GM21447 (cell line): ENCODE measurements at regions not wholly inside any gene's neighbourhood (a gene's known extent, or its start where the extent isn't known, plus 50 kb on each side); places are given as distances from the start of the nearest gene placed in this dataset.

Source experiments
- ATAC-seq: cut with Tn5 transposase; IDR thresholded peaks from one replicate; pipeline ENCODE4 v1.9.1; 2021; ENCODE audit not compliant: unreplicated experiment

DNA sequence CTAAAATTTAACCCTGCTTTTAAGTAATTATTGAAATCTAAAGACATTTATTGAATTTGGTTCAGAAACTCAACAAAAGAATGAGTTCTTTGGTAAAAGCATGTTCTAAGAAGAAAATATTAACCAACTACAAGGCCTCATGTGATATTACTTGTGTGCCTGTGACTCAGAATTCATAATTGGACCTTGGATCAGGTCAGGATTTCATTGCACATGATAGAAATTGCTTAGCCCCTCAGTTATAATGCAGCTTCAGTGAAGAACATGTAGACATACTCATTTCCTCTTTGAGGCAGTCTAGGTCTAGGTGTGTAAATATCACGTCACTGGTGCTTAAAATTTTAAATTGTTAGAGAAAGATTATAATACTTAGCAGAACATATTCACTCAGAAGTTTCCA is 410.0 kb upstream of the SOX9 start:
- ATAC-seq = no peak

DNA sequence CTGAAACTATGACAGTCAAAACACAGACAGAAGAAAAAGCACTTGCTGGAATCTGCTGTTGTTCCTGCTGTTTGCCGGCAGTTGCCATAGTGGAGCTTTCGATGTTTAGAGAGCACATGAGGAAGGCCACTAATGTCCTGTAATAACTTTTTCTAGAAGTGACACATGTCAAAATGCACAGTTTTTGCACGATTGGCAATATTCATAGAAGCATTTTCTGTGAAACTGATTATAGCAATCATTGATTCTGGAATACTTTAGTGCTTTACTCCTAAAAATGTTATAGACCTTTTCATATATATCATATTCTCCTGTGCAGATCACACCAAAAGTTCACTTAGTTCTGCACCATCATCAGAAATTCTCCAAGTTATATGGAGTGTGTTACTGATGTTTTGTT is 407.0 kb upstream of the SOX9 start:
- ATAC-seq = no peak

DNA sequence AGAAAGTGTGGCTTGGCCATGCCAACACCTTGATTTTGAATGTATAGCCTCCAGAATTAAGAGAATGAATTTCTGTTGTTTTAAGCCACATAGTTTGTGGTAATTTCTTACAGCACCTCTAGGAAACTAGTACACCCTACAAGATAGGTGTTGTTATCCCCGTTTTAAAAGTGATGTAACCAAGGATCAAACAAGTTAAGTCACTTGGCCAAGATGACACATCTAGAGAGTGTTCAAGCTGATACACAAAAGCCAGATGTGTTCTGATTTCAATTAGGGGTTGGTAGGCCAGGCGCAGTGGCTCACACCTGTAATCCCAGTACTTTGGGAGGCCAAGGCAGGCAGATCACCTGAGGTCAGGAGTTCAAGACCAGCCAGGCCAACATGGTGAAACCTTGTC is 396.5 kb upstream of the SOX9 start:
- ATAC-seq = no peak

DNA sequence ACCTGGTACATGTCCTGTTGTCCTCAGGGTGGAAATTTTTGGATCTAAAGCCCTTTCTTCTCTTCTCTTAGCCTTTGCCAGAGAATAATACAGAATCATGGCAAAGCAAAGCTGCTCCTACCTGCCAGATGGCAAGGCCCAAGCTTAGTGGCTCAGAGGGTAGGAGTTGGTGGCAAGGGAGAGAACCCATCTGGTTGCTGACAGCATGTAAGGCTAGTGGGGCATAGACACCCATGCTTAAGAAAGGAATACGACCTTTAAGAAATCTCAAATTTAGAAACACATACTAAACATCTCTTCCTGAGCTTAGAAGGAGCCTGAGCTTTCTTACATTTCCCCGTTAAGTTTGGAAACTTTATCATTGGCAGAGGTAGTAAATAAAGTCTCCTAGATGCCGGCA is 395.0 kb upstream of the SOX9 start:
- no peak for ATAC-seq

DNA sequence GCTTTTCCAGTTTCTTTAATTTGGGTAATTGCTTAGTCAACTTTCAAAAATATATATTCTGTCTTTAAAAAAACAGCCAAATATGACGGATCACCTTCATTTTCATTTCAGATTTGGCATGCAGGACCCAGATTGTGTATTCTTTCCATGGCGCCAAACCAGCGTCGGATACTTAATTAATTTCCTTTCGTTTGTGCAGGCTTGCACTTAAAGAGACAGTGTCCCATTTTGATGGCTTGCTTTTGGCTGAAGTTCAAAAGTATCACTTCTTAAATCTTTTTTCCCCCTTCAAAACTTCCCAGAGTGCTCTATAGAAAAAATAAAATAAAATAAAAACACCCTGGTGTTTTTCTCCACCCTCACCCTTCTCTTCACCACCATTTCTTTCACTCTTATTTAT is 394.5 kb upstream of the SOX9 start:
- ATAC-seq = no peak

DNA sequence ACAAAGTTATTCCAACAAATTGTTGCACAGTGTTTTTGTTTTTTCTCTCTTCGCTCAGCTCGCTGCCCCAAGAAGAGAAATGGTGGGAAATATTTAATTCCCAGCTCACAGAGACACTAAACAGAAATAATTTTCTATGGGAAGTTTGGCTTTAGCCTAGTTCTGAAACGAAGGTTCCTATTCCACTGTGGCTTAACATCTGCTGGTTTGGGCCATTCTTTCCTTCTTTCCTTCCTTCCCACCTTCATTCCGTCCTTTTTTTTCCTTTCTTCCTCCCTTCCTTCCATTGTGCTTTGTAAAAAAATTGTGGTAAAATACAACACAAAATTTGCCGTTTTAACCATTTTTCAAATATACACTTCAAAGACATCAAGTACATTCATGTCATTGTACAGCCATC is 393.5 kb upstream of the SOX9 start:
- ATAC-seq = no peak

DNA sequence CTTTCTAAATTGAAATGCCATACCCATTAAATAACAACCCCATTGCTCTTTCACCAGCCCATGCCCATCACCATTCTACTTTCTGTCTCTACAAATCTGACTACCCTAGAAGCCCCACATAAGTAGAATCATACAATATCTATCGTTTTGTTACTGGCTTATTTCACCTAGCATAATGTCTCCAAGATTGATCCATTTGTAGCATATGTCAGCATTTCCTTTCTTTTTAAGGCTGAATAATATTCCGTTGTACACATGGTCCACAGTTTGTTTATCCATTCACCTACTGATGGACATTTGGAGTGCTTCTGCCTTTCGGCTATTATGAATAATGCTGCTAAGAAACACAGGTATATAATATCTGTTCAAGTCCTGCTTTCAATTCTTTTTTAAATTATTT is 393.1 kb upstream of the SOX9 start:
- no peak for ATAC-seq

DNA sequence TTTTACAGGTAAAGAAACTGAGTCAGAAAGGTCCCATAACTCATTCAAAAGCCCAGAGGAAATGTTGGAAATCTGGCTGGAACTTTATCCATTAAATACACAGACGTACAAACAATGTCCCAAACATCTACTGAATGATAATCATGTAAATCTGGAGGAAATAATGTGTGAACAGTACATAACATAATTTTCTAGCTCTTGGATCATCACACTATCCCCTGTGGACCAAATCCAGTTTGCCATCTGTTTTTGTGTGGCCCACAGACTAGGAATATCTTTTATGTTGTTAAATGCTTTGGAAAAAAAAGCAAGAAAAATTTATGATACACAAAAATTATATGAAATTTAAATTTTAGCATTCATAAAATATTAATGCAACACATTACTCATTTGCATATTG is 389.9 kb upstream of the SOX9 start:
- no peak for ATAC-seq

DNA sequence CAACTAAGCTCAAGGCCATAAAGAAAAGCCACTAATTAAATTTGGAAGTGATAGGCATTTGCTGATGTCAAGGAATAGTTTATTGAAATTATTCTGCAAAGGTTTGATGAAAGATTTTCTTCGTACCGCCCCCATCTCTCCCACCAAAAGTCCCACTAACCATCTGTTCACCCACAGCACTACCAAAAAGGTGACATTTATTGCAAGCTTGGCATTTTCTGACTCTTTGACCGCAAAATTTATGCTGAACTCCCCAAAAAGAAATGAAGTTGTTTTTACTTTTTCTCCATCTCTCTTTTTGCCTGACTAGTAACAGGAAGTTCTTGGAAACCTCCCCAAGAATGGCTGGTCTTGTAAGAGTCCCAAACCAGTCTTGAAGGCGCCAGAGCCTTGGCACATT is 384.9 kb upstream of the SOX9 start:
- no peak for ATAC-seq

DNA sequence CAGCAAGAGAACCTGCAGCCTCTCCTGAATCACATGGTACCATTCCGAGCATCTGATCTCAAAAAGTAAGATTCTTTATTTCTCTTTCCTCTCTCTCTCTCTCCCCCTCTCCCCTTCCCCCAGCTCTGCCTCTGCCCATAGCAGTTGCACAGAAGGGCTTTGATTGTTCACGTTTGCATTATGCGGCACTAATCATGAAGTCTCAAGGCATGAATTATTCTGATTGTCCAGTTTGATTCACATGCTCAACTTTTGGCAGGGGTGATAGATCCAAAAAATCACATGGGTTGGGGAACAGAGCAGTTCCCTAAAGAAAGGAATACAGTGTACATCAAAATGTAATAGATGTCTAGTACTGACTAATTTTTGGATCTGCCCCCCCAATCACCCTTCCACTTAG is 380.0 kb upstream of the SOX9 start:
- ATAC-seq = no peak

DNA sequence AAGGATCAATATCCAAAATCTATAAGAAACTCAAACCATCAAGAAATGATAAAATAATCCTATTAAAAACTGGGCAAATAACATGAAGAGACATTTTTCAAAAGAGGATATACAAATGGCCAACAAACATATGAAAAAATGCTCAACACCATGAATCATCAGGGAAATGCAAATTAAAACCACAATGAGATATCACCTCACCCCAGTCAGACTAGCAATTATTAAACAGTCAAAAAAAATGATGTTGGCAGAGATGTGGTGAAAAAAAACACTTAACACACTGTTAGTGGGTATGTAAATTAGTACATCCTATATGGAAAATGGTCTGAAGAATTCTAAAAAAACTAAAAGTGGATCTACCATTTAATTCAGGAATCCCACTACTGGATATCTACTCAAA is 379.0 kb upstream of the SOX9 start:
- no peak for ATAC-seq

DNA sequence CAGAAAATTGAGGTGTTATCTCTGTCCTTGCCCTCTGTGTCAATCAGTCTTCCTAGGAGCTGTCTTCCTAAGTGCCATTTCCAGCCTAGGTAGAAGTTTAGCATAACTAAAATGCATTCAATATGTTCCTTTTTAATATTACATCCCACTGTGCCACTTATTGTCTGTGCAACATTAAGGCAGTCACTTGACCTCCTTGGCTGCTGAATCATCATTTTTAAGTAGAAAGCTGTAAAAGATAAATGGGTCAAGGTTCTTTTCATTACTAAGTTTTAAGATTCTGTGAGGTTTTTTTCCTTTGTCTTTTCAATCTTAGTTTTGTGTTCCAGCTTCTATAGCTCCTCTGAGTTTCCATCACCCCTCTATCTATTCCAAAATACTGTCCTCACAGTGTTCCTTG is 371.9 kb upstream of the SOX9 start:
- ATAC-seq = no peak

DNA sequence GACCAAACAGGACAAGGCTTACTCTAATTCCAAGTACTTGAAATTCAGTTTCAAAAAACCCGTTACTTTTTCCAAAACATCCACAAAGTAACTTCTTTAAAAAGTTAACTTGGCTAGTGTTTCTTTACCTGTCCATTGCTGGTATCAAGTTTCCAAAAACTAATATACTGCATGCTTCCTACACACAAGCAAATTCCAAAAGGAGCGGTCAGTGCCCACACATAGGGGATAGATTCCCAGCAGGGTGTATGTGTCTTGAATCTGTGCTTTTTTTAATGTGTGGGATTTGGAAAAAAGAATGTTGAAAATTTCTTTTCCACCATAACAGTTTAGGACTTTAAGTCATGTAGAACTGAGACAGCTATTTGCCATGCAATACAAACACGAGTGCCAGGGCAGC is 367.8 kb upstream of the SOX9 start:
- no peak for ATAC-seq

DNA sequence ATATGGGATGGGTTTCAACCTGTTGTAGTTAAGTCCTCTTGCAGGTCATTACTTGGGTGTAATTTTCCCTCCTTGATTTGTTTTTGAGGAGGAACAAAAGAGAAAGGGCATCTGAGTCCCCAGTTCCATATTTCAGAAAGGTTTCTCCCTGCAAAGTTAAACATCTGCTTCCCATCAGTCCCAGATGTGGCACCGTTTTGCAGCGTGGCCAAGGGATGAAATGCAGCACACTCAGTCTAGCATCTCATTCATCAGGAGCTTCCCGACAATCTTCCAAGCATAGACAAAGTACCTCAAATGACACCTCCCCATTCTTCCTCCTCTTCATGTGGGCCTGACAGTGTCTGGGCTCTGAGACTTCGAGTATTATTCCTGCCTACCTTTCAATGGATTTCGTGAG is 363.7 kb upstream of the SOX9 start:
- no peak for ATAC-seq

DNA sequence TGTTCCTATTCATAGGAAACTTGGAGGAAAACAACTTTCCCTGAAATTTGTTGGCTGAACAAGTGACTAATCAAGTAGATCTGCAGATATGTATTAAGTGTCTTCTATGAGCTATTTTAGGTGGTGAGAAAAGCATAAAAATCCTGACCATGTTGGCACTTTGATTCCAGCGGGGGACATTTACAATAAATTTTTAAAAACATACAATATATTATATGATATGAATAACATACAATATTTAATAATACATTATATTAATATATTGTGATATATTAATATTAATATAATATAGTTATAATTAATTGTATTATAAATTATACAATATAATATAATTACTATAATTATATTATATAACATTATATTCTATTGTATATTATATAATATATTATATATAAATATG is 362.9 kb upstream of the SOX9 start:
- ATAC-seq = no peak

DNA sequence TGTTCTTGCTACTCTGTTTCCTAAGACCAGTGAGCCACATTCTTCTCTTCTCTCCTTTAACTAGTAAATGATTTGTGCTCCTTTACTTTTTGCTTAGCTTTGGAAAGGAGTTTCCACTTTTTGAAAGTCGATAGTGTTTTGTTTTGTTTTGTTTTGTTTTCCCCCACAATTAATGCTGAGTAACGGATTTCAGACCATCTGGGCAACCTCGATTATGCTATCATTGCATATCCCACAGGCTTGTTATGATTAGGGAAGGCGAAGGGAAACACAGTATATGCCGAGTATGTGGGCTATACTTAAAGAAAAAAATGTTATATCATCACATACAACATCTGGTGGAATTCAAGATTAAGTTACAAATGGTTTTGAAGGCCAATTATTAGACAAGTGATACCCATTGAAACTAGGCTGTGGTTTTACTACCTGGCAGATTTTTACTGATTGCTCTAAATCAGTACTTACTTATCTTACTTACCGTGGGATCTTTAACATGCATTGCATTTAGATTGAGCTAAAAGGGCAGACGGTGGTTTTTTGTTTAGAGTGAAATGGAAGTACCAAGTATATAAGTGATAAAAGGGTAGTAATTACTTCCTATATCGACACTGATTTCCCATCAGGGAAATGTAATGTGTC is 361.3 kb upstream of the SOX9 start:
- no peak for ATAC-seq

DNA sequence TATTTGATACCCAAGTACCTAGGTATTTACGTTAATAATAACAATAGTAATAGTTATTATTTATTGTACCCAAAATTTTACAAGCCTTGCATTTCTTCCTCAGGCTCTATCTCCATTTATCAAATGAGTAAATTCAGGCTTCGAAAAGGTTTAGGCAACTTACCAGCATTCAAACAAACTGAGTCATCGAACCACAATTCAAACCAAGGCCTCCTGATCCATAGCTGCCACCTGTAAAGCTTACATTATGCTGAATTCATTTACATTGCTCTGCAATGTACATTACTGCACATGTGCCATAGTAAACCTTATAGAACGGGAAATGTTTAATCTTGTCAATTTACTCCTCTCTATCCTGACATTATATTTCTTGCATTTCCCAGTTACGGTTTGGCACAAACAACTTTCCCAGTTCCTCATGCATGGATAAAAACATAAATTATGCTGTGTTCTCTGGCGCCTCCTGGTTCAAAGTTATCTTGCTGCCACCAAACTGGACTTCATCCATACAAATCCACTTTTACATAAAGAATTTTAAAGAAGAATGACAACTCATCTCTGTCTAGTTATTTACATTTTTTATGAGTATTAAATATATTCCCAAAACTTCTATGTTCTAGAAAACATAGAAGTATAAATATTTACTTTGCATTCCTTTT is 360.6 kb upstream of the SOX9 start:
- no peak for ATAC-seq

DNA sequence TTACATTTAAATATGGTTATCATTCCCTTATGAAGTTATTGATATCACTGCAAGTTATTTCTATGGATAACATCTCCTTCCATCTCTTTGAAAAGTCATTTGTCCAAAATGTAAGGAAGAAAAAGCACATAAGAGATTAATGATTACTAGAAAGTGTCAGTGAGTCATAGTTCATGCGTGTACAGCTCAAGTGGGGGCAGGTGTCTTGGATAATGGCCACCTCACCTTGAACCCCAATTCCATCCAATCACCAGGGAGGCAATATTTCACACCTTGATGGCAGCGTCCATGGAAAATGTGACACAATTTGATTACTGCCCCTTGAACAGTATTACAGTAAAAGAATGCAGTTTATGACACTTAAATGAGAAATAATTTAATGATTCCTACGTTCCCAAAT is 358.3 kb upstream of the SOX9 start:
- ATAC-seq = no peak

DNA sequence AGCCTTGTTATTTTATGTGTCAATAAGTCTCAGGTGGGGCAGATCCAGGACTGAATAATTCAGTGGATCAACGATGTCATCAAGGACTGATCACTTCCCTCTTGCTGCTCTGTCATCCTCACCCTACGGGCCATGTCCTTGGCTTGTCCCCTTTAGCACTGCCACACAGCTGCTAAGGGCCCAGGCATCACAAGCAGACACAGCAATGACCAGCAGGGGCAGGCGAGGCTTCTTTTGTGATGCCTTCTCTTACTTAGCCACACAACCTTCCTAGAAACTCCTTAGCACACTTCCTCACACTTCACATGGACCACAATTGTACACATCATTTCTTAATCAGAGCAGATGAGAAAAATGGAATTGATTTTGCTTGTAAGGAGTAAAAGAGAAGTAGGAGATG is 356.3 kb upstream of the SOX9 start:
- no peak for ATAC-seq

DNA sequence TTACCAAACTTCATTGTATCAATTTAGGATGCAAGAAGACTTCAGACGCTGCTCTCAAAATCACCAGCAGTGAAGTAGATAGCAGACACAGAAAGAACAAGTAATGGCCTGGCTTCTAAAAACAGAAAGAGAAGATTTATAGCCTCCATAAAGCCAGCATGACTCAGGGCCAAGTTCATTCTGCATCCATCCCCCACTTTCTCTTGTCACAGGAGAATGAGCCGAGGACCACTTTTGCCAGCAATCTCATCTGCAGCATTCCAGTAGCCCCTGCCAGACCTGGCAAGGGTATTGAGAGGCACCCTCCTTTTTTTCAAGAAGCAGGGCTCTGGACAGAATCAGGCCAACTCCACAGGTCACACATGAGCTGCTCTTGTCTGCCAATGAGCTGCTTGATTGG is 355.4 kb upstream of the SOX9 start:
- no peak for ATAC-seq

DNA sequence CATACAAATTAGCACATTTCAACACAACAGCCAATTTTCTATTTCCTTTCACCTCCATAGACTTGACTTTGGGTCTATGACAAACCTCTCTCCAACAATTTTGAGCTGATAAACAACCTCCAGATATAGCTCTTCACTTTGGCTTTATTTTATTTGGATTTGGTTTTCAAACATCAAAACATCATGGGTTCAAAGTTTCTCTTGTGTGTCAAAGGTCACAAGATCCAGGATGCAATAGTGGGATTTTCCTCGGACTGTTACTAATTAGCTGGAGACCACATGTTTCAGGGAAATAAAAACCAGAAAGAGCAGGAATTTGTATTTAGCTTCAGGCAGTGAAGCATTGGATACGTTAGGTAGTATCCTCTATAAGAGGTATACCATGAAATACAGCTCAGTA is 351.0 kb upstream of the SOX9 start:
- ATAC-seq = no peak

DNA sequence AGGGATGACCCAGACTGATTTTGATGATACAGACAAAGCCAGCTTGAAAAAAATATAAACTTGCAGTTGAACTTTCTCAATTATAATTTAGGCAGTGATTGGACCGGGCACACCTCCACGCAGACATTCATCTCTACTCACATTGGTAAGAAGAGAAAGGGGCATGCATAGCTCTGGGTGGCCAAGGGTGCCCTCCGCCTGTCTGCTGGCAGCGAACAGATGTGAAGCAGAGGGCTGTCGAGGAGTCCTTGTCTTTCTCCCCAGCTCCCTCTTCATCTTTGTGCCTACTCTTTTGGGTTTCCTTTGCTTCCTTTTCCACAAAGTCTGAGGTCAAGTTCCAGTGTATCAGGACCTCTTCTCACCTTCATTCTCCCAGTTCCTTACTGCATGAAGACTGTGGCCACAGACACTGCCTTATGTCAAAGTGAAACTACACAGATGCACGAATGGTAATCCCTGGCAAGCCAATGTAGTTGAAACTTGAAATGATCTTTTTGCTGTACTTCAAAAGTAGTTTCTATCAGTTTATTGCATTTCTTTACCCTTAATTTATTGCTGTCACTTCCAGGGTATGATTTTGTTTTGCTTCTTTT is 343.7 kb upstream of the SOX9 start:
- no peak for ATAC-seq

DNA sequence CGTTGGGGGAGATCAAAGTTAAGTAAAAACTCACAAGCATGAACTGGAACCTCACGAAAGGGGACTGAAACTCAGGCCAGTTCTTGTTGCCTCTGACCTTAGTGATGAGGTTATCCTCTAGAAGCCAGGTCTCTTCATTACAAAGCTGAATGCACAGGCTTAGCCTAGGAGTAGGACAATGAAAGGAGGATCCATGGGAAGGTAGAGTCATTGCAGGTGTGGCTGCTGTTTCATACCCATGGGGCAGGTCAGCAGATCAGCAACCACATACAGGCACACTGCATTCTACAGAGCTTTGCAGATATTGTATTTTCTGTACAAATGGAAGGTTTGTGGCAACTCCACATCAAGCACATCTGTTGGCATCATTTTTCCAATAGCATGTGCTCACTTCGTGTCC is 341.3 kb upstream of the SOX9 start:
- ATAC-seq = no peak
